ENCODE measurements at regions not wholly inside any gene's neighbourhood (a gene's known extent, or its start where the extent isn't known, plus 50 kb on each side); places are given as distances from the start of the nearest gene placed in this dataset.
"Not testable (repeated sequence)": the region's sequence is repeated elsewhere in the genome, so short reads cannot be mapped to it uniquely, and the experiment has no call there.

DNA sequence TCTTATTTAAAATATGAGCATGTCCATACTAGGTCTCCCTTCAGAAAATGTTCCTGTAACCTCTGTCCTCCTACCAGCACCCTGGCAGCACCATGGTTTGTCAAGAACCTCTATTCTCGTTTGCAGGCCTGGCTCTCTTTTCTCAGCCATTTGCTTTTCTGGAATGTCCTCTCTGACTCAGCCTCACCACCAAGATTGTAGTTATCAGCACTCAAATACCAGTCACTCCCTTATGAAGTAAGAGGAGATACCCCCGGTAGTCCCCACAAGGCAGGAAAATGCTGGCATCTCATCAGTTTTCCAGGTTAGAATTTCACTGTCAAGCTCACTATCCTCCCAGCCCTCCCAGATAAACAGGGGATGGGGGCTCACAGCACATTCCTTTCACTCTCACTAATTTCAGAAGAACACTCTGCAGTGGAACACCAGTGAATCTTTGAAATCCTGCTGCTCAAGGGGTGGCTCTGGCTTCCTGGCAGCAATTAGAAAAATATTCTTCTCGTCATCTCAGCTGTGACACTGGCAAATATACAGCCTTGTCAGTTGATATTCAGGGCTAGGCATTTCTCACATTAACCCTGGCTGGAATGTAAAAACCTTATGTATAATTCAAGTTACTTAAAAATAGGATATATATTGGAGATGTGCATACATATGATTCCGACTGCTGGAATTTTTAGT lies 129.2 kb downstream of the TBX18 start:
- DNase-seq: peak in 1 of 2 experiments; percentile 25

DNA sequence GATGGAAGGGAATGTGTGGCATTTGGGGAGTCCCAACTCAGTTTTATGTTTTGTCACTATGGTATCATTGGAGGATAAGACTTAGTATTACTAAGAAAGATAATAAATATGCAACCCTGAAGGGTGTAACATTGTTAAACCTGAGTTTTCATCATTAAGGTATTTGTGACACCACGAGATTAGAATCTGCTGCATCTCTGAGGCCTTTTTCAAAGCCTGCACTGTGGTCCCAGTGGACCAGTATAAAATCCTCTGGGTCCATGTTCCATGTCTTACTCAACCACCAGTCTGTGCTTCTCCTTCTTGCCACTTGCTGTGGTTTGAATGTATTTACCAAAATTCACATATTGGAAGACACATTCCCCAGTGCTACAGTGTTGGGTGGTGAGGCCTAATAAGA lies 130.6 kb downstream of the TBX18 start:
- DNase-seq: no peak

DNA sequence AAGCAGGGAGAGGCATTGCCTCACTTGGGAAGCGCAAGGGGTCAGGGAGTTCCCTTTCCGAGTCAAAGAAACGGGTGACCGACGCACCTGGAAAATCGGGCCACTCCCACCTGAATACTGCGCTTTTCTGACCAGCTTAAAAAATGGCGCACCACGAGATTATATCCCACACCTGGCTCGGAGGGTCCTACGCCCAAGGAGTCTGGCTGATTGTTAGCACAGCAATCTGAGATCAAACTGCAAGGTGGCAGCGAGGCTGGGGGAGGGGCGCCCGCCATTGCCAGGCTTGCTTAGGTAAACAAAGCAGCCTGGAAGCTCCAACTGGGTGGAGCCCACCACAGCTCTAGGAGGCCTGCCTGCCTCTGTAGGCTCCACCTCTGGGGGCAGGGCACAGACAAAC lies 137.9 kb downstream of the TBX18 start:
- DNase-seq: not testable (repeated sequence)

DNA sequence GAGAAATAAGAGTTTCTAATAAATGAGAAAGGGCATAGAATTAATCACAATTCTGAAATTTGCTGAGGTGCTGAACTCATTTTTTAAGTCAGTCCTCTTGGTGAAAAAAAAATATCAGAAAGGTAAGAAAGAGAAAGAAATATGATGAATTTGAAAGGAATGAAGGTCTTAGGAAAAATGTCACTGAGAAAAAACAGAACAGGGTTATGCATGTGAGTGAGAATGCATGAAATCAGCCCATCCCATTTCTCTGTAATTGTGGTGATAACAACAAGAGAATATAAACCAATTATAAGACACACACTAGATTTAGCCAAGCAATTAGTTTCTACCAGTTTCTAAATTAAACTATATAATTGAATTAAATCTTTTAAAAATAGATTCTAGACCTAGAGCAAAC lies 138.9 kb downstream of the TBX18 start:
- DNase-seq: no peak

DNA sequence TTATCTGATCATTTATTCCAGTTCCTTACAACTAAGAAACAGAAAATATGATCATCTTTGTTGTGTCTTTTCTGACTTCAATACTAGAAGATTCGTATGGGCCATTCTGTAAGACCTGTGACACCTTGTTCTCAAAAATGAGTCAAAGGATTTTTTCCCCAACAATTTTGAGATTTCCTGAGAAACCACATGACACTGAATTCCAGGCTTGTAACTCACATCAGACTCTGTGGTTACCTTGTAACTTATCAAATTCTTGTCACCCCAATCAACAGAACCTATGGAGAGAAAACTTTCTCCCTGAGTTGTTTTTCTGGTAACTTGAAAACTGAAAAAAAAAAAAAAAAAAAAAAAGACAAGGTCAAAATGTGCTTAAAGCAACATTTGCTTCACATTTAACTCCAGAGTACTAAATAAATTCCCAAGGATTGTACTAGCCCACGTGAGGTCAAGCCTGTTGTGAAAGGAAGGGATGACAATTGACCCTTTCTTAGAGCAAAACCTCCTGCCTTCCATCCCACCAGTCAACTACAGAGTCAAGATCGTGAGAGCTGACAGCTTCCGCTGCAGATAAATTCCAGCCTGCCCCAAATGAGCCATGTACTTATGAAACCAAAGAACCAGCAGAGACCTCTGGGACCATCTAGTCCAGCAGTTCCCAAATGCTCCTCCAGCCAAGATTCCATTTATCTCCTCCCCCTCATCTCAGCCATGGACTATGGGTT lies 140.3 kb downstream of the TBX18 start:
- DNase-seq: peak; percentile 46 to 68

DNA sequence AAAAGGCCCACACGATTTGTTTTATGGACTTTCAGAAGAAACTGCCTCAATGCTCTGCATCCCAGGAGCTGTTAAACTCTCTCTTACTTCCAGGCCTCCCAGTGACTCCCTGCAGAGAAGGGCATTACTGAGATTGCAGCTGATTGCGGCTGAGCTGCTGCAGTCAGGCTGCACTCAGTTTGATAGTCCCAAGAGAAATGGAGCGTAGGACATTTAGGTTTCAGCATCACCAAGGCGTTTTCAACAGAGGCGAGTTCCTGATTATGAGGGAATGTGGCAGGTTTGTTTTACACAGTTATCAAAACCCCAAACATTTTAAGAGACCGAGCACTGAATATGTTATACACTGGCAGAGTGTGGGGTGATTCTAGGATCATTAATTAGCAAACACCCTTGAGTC lies 145.6 kb downstream of the TBX18 start:
- DNase-seq: no peak

DNA sequence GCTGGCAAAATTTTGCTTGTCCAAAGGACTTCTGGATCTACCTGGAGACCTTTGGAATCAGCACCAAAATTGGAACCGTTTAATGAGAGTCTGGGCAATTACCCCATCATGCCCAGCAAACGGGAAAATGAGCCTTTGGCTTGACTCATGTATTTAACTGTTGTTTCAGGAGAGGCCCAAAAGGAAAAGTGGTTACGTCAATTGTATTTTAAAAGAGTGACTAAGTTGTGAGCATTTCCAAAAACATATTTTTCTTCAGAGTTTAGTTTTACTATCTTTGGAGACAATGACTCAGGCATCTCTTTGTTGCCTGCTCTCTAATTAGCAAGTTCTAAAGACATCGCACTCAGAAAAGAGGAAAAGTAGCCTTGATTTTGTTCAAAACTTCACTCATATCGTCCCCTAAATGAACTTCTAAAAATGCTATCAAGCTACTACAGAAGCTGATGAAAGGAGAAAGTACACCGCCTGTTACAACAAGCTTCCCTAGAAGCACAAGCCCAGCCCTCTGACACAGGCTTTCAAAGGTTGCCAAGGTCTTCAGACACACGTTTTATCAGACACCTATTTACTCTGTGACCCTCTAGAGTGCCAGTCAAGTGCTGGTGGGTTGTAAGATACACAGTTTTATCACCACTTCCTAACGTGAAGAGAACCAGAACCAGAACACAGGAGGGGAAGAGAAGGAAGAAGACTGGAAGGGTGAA lies 146.2 kb downstream of the TBX18 start:
- no peak for DNase-seq

DNA sequence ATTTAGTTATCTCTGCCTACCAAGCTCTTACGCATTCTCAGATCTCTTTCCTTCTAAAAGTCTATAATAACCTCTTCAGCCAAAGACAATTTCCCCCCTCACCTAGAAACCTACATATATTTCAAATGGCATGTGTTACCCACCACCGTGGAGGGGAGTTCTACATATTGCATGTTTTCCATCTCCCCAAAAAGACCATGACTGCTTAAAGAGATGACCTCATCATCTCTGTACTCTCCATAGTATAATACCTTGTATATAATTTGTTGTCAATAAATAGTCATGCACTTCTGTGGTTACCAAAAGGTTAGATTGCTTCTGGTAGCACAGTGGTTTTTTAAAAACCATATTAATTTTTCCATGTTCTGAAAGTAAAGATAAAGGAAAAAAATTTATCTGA lies 148.4 kb downstream of the TBX18 start:
- no peak for DNase-seq

DNA sequence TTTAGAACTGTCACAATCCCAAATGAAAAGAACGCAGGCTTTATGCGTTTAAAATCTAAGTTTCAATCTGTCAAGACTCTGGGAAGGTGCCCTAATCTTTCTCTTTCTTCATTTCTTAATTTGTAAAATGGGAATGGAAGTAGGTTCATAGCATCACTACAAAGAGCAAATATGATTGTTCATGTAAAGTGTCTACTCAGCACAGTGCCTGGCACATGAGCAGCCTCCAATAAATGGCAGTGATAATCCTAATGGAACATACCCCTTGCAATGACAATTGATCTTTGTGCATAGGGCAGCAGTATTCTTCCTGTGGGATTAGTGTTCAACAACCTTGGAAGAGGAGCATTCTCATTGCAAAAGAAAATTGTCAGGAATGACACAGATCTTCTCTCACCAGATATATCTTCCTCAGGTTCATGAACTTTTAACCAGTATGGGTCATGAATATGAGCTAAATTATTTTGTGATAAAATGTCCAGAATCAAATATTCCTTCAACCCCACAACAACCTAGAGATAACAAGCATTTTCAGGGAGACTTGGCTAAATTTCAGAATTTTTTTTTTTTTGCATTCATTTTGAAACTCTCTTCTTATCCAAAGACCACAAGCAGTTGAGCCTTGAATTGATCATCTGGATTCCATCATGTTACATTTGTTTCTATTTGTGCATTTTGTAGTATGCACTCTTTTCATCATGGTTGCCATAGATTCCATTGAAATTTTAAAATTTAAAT lies 149.1 kb downstream of the TBX18 start:
- no peak for DNase-seq

DNA sequence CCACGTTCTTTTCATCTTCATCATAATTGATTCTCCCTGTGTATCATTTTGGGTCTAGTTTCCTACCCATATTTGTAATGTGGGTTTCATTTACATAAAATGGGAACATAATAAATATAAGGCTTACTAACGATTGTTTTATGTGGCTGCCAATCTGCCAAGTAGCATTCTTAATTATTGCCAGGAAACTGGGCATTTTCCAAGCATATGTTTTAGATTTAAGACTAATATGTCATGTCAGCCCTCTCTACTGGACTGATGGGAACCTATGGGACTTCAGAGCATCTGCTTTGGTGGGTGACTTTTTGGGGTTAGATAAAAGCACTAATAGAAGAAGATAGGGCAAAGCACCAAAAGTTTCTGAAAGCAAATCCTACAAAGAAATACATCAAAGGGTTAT lies 157.5 kb downstream of the TBX18 start:
- no peak for DNase-seq

DNA sequence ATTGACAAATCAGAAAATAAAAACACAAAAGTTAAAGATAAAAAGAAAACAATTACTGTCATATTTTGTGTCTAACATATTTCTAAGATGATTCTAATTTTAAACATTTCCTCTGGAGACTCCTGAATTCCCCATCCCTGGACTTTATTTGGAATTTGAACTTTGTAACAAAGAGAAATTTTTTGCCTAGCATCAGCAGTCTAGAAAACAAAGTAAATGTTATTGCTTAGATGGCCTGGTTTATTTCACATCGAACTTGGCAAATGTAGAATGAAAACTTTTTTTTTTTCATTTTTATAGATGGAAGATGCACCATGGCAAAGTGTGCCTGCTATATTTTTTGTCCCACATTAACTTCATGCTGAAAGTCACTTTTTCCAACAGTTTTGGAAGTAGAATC lies 159.1 kb downstream of the TBX18 start:
- no peak for DNase-seq

DNA sequence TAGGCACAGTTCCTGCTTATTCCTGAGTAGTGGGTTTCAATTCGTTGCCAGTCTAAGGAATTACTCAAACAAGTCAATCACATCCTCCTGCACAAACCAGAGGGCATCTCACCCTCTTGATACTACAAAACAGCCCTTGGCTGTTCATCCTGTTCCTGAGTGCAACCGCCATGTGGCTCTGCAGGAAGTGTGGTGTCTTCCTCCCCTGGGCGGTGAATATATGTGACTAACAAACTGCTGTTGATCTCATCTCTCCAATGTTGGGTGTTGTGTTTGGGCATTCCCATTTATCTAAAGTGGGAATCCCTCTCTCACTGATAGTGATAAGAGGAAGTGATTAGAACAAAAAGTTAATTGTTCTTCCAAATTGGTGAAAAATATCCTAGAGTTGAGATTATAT lies 163.0 kb downstream of the TBX18 start:
- DNase-seq: no peak

DNA sequence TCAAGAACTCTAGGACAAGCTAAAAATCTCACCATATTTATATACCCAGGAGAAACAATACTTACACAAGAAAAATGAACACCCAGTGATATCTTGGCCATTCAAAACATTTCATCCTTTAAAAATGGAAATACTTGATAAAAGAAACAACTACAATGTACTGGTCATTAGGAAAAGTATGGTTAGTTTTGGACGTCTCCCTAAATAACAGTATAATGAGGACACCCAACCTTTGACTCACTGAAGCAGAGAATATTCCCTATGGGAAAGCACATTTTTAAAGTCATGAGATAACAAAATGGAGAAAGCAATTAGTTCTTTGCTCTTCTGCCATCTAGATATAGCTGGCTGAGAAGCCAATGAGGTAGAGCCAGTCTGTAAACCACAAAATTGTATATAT lies 164.4 kb downstream of the TBX18 start:
- DNase-seq: no peak

DNA sequence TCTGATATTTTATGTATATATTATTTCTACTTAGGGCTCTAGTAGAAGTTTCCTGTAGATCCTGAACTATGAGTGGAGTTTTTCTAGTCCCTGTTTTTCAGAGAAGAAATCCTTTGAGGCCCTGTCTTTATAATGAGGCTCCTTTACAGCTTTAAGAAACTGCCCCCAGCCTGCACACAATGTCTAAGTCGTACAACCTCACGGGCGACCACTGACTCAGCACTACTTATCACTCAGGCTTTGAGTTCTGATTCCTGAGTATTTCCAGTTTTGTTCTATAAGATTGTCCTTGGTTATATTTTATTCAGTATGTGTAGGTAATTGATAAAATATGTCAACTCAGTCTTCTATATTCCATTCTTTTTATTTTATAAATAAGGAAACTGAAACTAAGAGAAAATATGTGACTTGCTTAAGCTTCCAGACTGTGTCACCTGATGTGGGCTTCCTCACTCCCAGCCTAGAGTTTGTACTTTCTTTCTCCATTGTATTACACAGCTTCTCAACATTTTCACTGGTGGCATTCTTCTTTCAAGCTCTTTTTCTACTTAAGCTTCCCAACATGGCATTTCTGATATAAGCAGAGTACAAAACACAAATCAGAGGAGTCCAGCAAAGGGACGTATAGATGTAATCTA lies 167.0 kb downstream of the TBX18 start:
- no peak for DNase-seq

DNA sequence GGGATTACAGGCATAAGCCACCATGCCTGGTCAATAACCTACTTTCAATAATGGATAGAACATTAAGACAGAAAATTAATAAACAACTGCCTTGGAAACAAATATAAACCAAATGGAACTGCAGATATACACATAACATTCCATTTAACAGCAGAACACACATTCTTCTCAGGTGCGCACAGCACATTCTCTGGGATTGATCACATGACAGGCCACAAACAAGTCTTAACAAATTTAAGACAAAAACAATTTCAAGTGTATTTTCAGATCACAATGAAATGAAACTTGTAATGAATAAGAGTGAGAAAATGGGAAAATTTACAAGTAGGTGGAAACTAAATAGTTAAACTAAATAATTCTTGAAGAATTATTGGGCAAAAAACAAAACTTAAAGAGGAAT lies 167.9 kb downstream of the TBX18 start:
- DNase-seq: no peak

DNA sequence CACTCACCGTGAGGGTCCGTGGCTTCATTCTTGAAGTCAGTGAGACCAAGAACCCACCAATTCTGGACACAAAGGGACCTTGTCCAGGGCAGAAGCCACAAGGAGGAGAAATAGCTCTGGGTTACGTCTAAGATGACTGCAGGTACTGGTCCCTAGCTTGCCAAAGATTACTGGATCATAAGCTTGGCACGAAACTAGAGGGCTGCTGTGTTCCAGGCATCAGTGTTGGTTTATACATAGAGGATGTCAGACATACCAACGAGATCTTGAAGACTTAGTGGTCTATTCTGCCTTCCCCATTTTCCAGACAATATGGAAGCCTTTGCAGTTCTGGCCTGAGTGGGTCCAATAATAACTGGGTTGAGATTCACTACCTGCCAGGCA lies 175.7 kb downstream of the TBX18 start:
- DNase-seq: no peak

DNA sequence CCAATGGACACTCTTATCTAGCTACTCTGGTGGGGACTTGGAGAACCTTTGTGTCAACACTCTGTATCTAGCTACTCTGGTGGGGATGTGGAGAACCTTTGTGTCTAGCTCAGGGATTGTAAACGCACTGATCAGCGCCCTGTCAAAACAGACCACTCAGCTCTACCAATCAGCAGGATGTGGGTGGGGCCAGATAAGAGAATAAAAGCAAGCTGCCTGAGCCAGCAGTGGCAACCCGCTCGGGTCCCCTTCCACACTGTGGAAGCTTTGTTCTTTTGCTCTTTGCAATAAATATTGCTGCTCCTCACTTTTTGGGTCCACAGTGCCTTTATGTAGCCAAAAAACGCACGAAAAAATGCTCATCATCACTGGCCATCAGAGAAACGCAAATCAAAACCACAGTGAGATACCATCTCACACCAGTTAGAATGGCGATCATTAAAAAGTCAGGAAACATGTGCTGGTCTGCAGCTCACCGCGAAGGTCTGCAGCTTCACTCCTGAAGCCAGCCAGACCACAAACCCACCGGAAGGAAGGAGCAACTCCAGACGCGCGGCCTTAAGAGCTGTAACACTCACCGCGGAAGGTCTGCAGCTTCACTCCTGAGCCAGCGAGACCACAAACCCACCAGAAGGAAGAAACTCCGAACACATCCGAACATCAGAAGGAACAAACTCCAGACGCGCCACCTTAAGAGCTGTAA lies 176.3 kb downstream of the TBX18 start:
- not testable (repeated sequence) for DNase-seq

DNA sequence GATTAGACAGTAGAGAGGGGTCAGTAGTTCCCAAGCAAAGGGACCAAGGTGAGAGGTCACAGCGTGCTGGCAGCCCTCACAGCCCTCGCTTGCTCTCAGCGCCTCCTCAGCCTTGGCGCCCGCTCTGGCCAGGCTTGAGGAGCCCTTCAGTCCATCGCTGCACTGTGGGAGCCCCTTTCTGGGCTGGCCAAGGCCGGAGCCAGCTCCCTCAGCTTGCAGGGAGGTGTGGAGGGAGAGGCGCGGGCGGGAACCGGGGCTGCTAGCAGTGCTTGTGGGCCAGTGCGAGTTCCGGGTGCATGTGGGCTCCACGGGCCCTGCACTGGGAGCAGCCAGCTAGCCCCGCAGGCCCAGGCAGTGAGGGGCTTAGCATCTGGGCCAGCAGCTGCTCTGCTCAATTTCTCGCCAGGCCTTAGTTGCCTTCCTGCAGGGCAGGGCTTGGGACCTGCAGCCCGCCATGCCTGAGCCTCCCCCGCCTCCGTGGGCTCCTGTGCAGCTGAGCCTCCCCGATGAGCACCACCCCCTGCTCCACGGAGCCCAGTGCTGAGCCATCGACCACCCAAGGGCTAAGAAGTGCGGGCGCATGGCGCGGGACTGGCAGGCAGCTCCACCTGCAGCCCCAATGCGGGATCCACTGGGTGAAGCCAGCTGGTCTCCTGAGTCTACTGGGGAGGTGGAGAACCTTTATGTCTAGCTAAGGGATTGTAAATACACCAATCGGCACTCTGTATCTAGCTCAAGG lies 177.0 kb downstream of the TBX18 start:
- not testable (repeated sequence) for DNase-seq

DNA sequence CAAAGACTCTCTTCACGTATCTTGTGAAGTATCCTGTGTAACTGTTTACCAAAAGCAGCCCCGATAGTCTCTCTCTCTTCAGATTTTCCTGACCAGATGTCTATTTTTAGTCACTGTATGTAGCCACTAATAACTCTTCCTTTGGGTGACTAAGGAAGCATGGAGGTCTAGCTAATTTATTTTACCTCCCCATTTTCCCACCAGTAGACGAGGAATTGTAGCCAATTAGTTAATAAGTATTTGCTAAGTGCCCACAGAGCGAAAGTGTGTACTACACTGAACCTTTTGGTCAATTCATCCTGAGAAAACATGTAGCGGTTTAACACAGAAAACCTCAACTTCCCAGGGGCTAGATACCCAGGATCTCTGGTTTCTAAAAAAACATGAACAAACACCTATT lies 180.6 kb downstream of the TBX18 start:
- DNase-seq: no peak

DNA sequence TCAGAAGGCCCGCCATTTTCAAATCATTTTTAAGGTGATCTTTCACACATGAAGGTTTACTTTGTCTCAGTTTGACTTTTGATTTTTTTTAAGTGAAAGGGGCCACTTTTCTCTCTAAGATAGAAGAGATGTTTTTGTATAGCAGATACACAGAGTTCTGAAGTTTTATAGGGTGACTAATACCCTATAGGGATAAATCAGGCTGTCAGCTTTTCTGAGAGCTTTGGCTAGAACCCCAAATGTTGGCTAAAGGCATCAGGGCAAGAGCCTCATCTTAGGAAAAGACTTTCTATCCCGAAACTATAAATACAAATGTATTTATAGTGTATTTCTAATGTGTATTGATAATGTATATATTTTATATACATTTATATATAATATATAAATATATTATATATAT lies 181.4 kb downstream of the TBX18 start:
- DNase-seq: no peak

DNA sequence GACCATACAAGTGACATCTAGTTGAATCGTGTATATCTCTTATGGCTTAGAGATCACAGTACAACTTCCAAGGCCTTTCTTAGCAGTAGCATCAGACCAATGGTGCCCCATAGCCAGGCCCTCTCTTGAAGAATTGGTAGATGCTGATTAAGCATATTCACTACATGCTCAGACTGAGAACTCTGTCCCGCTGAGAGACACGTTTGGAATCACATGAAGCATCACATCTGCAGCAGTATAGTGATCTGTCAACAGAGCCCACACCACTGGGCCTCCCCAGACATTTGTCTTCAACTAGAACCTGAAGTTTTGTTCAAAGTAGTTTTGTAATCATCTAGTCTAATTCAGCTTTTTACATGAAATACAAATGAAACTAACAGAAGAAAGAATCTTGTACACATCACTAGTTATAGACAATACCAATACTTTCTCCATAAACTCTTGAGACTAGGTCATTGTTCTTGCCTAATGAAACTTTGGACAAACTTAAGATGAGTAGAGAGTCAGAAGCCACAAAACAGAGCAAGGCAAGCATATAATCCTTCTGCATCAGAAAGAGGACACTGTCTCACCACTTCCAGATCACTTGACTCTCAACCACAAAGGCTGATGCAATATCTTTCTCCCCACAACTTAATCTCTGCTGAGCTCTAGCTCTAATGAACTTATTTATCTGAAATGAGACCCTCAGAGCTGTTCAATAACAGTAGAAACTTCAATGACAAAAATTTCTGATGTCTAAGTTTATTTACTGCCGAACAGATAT lies 182.7 kb downstream of the TBX18 start:
- no peak for DNase-seq
